ENCODE measurements at regions not wholly inside any gene's neighbourhood (a gene's known extent, or its start where the extent isn't known, plus 50 kb on each side); places are given as distances from the start of the nearest gene placed in this dataset.

DNA sequence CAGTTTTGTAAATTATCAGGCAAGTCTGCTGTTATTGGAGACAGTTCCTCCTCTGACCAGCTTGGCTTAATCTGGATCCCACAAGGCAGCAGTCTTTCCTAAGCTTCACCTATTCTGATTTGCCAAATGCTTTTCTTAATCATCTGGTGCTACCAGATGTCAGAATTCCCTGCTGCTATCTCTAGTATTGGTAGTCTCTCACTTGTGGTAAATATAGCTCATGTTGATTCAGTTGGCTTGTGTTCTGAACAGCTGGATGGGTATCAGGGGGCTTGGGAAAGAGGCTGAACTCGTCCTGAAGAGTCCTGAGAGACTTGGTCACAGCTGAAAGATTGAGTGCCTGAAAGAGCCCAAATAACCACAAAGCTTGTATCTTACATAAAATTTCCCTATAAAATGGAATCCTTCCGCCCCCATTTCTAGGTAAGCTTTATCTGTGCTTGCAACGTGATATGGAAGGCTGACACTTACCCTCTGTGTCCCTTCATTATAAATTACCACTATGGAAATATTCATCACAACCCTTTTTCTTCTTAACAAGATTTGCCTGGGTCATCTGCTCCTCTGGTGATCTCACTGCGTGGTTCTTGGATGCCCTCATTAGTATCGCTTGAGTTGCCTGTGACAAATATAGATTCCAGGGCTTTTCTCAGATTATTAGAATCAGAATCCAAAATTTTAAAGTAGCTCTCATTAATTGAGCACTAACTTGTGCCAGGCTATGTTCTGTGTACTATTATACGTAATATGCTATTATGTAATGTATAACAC is 104.1 kb upstream of the GPRIN3 start:
- TF ChIP-seq, protein P1, sequence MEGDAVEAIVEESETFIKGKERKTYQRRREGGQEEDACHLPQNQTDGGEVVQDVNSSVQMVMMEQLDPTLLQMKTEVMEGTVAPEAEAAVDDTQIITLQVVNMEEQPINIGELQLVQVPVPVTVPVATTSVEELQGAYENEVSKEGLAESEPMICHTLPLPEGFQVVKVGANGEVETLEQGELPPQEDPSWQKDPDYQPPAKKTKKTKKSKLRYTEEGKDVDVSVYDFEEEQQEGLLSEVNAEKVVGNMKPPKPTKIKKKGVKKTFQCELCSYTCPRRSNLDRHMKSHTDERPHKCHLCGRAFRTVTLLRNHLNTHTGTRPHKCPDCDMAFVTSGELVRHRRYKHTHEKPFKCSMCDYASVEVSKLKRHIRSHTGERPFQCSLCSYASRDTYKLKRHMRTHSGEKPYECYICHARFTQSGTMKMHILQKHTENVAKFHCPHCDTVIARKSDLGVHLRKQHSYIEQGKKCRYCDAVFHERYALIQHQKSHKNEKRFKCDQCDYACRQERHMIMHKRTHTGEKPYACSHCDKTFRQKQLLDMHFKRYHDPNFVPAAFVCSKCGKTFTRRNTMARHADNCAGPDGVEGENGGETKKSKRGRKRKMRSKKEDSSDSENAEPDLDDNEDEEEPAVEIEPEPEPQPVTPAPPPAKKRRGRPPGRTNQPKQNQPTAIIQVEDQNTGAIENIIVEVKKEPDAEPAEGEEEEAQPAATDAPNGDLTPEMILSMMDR (IDR thresholded peaks at IDR 0.05) = no peak
- TF ChIP-seq EZH2 (IDR thresholded peaks at IDR 0.05; ENCODE audit: borderline replicate concordance, insufficient read depth, low read depth, low read length, poor library complexity, severe bottlenecking) = no peak
